Calu3 (cell line): ENCODE measurements at regions not wholly inside any gene's neighbourhood (a gene's known extent, or its start where the extent isn't known, plus 50 kb on each side); places are given as distances from the start of the nearest gene placed in this dataset.

Experiments
- BruUV-seq: library from RNA; stranded (reverse); fragments of 400-500 nt; replicated peaks from 2 replicates; lab custom pipeline; 2021; lab: Mats Ljungman, UMichigan
- CTCF ChIA-PET: fragments of 300-600 bp; sonication (Branson Sonifier 250); formaldehyde crosslinking; loops from one replicate; lab custom pipeline; 2022; ENCODE audit warnings: antibody characterized with exemption; lab: Charles Lee
- DNase-seq: peaks from one replicate; pipeline ENCODE4 v3.0.0; 2022
- H3K27ac Mint-ChIP-seq: one replicate; pipeline ENCODE4 v1.8.0; 2022; ENCODE audit warnings: mixed read lengths; ENCODE audit not compliant: unreplicated experiment
- H3K27me3 Mint-ChIP-seq: one replicate; pipeline ENCODE4 v1.8.0; 2022; ENCODE audit warnings: mixed read lengths; ENCODE audit not compliant: unreplicated experiment
- H3K36me3 Mint-ChIP-seq: one replicate; pipeline ENCODE4 v1.8.0; 2022; ENCODE audit warnings: mild to moderate bottlenecking, moderate library complexity, mixed read lengths; ENCODE audit not compliant: insufficient read depth, unreplicated experiment
- H3K4me1 Mint-ChIP-seq: one replicate; pipeline ENCODE4 v1.8.0; 2022; ENCODE audit warnings: mild to moderate bottlenecking, low read depth, mixed read lengths; ENCODE audit not compliant: unreplicated experiment
- H3K4me3 Mint-ChIP-seq: one replicate; pipeline ENCODE4 v1.8.0; 2022; ENCODE audit warnings: mild to moderate bottlenecking, low read depth, moderate library complexity, mixed read lengths; ENCODE audit not compliant: unreplicated experiment
- H3K9me3 Mint-ChIP-seq: one replicate; pipeline ENCODE4 v1.8.0; 2022; ENCODE audit warnings: low read depth, mixed read lengths; ENCODE audit not compliant: unreplicated experiment
- CTCF ChIP-seq: fragments of 200-600 bp; IDR thresholded peaks from one replicate; pipeline ENCODE4 v1.8.0; 2022; ENCODE audit warnings: antibody characterized with exemption; ENCODE audit not compliant: unreplicated experiment
- intact Hi-C: fragments of 100-400 bp; cut with micrococcal nuclease; formaldehyde crosslinking; loops from one replicate; pipeline ENCODE4 v1.10.0; 2022; ENCODE audit not compliant: unreplicated experiment

GRCh38 chr6:11878735-11879134 lies 100.1 kb upstream of the ADTRP start:
- intact Hi-C loops = no loop called here
- H3K27me3 Mint-ChIP-seq = no peaks in the 10 kb centered on the region
- H3K36me3 Mint-ChIP-seq = no peaks in the 10 kb centered on the region
- H3K4me1 Mint-ChIP-seq = no peaks in the 10 kb centered on the region
- no peak overlapping the region for H3K27ac Mint-ChIP-seq
- no peak for DNase-seq
- TF ChIP-seq CTCF = no peak
- BruUV-seq = no TSS peak
- CTCF ChIA-PET = no interaction called here
- H3K4me3 Mint-ChIP-seq = no peak overlapping the region
- H3K9me3 Mint-ChIP-seq = peaks cover 4% of the 10 kb centered on the region

- H3K27ac Mint-ChIP-seq = no peak overlapping the region
- BruUV-seq = no TSS peak
- H3K4me1 Mint-ChIP-seq = no peaks in the 10 kb centered on the region
- H3K9me3 Mint-ChIP-seq = peaks cover 4% of the 10 kb centered on the region
- no peak for TF ChIP-seq CTCF
- no peaks in the 10 kb centered on the region for H3K36me3 Mint-ChIP-seq
- intact Hi-C loops = no loop called here
- CTCF ChIA-PET = no interaction called here
- no peaks in the 10 kb centered on the region for H3K27me3 Mint-ChIP-seq
- no peak overlapping the region for H3K4me3 Mint-ChIP-seq
- no peak for DNase-seq
Observed at GRCh38 chr6:11878029-11878428, 99.4 kb upstream of the ADTRP start.

GRCh38 chr6:11876934-11877433 lies 98.4 kb upstream of the ADTRP start:
- Mint-ChIP-seq H3K4me3 (no peak overlapping the region), H3K36me3 (no peaks in the 10 kb centered on the region), H3K27ac (no peak overlapping the region), H3K4me1 (no peaks in the 10 kb centered on the region), H3K9me3 (peaks cover 4% of the 10 kb centered on the region), H3K27me3 (no peaks in the 10 kb centered on the region)
- CTCF ChIA-PET = no interaction called here
- no TSS peak for BruUV-seq
- no peak for TF ChIP-seq CTCF
- intact Hi-C loops = no loop called here
- DNase-seq = no peak

GRCh38 chr6:11875325-11876109 lies 96.9 kb upstream of the ADTRP start:
- H3K4me1 Mint-ChIP-seq = no peaks in the 10 kb centered on the region
- CTCF ChIA-PET = no interaction called here

More at GRCh38 chr6:11875325-11876109, 96.9 kb upstream of the ADTRP start:
- Mint-ChIP-seq H3K9me3 (peaks cover 7% of the 10 kb centered on the region), H3K36me3 (no peaks in the 10 kb centered on the region), H3K27ac (no peak overlapping the region), H3K4me3 (no peak overlapping the region), H3K27me3 (no peaks in the 10 kb centered on the region)
- intact Hi-C loops = no loop called here
- DNase-seq = no peak
- no peak for TF ChIP-seq CTCF
- BruUV-seq = no TSS peak
